Astrocyte (in vitro differentiated cells and primary cell): ENCODE measurements at regions not wholly inside any gene's neighbourhood (a gene's known extent, or its start where the extent isn't known, plus 50 kb on each side); places are given as distances from the start of the nearest gene placed in this dataset.

Source experiments
- DNase-seq: peaks from one replicate; pipeline ENCODE4 v3.0.0-alpha.2; 2010; ENCODE audit warnings: low read depth
- FAIRE-seq: peaks from 2 replicates; lab custom pipeline; 2011; peaks lifted over from hg19 to GRCh38; lab: Jason Lieb, UNC
- H2AFZ ChIP-seq: 2 replicates; pipeline ENCODE4 v1.6.0; 2012; ENCODE audit warnings: low read depth, low read length, inconsistent platforms
- H3K27ac ChIP-seq: 2 replicates; pipeline ENCODE4 v1.5.1; 2011; ENCODE audit warnings: low read depth, low read length, inconsistent platforms
- H3K27me3 ChIP-seq: 2 replicates; pipeline ENCODE4 v1.6.0; 2011; ENCODE audit warnings: low read length, inconsistent platforms; ENCODE audit not compliant: insufficient read depth
- H3K36me3 ChIP-seq: 2 replicates; pipeline ENCODE4 v1.5.1; 2011; ENCODE audit warnings: low read length, inconsistent platforms; ENCODE audit not compliant: insufficient read depth
- H3K4me1 ChIP-seq: 2 replicates; pipeline ENCODE4 v1.5.1; 2011; ENCODE audit warnings: low read length, inconsistent platforms; ENCODE audit not compliant: insufficient read depth
- H3K4me2 ChIP-seq: 2 replicates; pipeline ENCODE4 v1.6.0; 2012; ENCODE audit warnings: low read length, inconsistent platforms
- H3K4me3 ChIP-seq: 2 replicates; pipeline ENCODE4 v1.5.1; 2011; ENCODE audit warnings: low read depth, mild to moderate bottlenecking, low read length, inconsistent platforms; ENCODE audit not compliant: insufficient read depth
- H3K79me2 ChIP-seq: 2 replicates; pipeline ENCODE4 v1.6.0; 2012; ENCODE audit warnings: mild to moderate bottlenecking, low read length, inconsistent platforms; ENCODE audit not compliant: insufficient read depth
- H3K9ac ChIP-seq: 2 replicates; pipeline ENCODE4 v1.6.0; 2012; ENCODE audit warnings: mild to moderate bottlenecking, low read length, inconsistent platforms
- H3K9me3 ChIP-seq: 2 replicates; pipeline ENCODE4 v1.5.1; 2012; ENCODE audit warnings: low read depth, mild to moderate bottlenecking, low read length, inconsistent platforms; ENCODE audit not compliant: insufficient read depth
- H4K20me1 ChIP-seq: 2 replicates; pipeline ENCODE4 v1.6.0; 2012; ENCODE audit warnings: low read length, inconsistent platforms; ENCODE audit not compliant: insufficient read depth
- H3K27ac Mint-ChIP-seq: one replicate; pipeline ENCODE4 v1.8.0; 2021; ENCODE audit warnings: mild to moderate bottlenecking, mixed read lengths; ENCODE audit not compliant: unreplicated experiment
- H3K27me3 Mint-ChIP-seq: one replicate; pipeline ENCODE4 v1.8.0; 2021; ENCODE audit warnings: low read depth, mixed read lengths; ENCODE audit not compliant: unreplicated experiment
- H3K36me3 Mint-ChIP-seq: one replicate; pipeline ENCODE4 v1.8.0; 2021; ENCODE audit warnings: low read depth, mixed read lengths; ENCODE audit not compliant: unreplicated experiment
- H3K4me1 Mint-ChIP-seq: one replicate; pipeline ENCODE4 v1.8.0; 2021; ENCODE audit warnings: low read depth, mixed read lengths; ENCODE audit not compliant: unreplicated experiment
- H3K4me3 Mint-ChIP-seq: one replicate; pipeline ENCODE4 v1.8.0; 2021; ENCODE audit warnings: mild to moderate bottlenecking, moderate library complexity, mixed read lengths; ENCODE audit not compliant: unreplicated experiment
- H3K9me3 Mint-ChIP-seq: one replicate; pipeline ENCODE4 v1.8.0; 2021; ENCODE audit warnings: mild to moderate bottlenecking, mixed read lengths; ENCODE audit not compliant: unreplicated experiment
- CTCF ChIP-seq: IDR thresholded peaks from 2 replicates; pipeline ENCODE4 v1.5.1; 2011; ENCODE audit warnings: low read depth, mild to moderate bottlenecking, inconsistent platforms, low read length, moderate library complexity; ENCODE audit not compliant: insufficient read depth
- EZH2 ChIP-seq: IDR thresholded peaks from 2 replicates; pipeline ENCODE4 v1.6.1; 2012; ENCODE audit warnings: mild to moderate bottlenecking, low read length, inconsistent platforms; ENCODE audit not compliant: insufficient read depth

- H3K27ac ChIP-seq = no peak overlapping the region
- no peaks in the 10 kb centered on the region for H3K27me3 ChIP-seq
- no peak overlapping the region for H2AFZ ChIP-seq
- Mint-ChIP-seq H3K27me3 (no peaks in the 10 kb centered on the region), H3K4me1 (no peaks in the 10 kb centered on the region), H3K9me3 (no peaks in the 10 kb centered on the region), H3K4me3 (no peak overlapping the region), H3K36me3 (no peaks in the 10 kb centered on the region), H3K27ac (no peak overlapping the region)
- no peaks in the 10 kb centered on the region for H3K4me1 ChIP-seq
- no peak overlapping the region for H3K4me2 ChIP-seq
- DNase-seq (no peak), FAIRE-seq (no peak)
- no peaks in the 10 kb centered on the region for H3K79me2 ChIP-seq
- no peak overlapping the region for H3K9ac ChIP-seq
- no peak overlapping the region for H3K4me3 ChIP-seq
- H4K20me1 ChIP-seq = no peaks in the 10 kb centered on the region
- TF ChIP-seq CTCF = no peak
- no peak for TF ChIP-seq EZH2
- H3K36me3 ChIP-seq = no peaks in the 10 kb centered on the region
- H3K9me3 ChIP-seq = no peaks in the 10 kb centered on the region
These were observed 1071.2 kb upstream of the LCORL start for GRCh38 chr4:19092797-19093196.

- Histone ChIP-seq H3K9ac (no peak overlapping the region), H3K4me1 (no peaks in the 10 kb centered on the region), H2AFZ (no peak overlapping the region), H3K27me3 (no peaks in the 10 kb centered on the region), H3K4me3 (no peak overlapping the region), H3K27ac (no peak overlapping the region), H3K4me2 (no peak overlapping the region), H3K79me2 (no peaks in the 10 kb centered on the region), H3K9me3 (no peaks in the 10 kb centered on the region), H3K36me3 (no peaks in the 10 kb centered on the region), H4K20me1 (no peaks in the 10 kb centered on the region)
- Mint-ChIP-seq H3K4me3 (no peak overlapping the region), H3K4me1 (no peaks in the 10 kb centered on the region), H3K36me3 (no peaks in the 10 kb centered on the region), H3K9me3 (no peaks in the 10 kb centered on the region), H3K27ac (no peak overlapping the region), H3K27me3 (no peaks in the 10 kb centered on the region)
- DNase-seq = no peak
- TF ChIP-seq CTCF = no peak
- TF ChIP-seq EZH2 = no peak
- FAIRE-seq = no peak
These were observed 1052.5 kb upstream of the LCORL start for GRCh38 chr4:19074036-19074435.

- no peaks in the 10 kb centered on the region for H3K27me3 ChIP-seq
- no peak overlapping the region for H3K4me3 Mint-ChIP-seq
- TF ChIP-seq EZH2 (no peak), CTCF (no peak)
- H3K4me3 ChIP-seq = no peak overlapping the region
- H3K9ac ChIP-seq = no peak overlapping the region
- H3K27me3 Mint-ChIP-seq = no peaks in the 10 kb centered on the region
- no peak overlapping the region for H3K27ac Mint-ChIP-seq
- no peak overlapping the region for H2AFZ ChIP-seq
- H3K4me1 ChIP-seq = no peaks in the 10 kb centered on the region
- H3K4me2 ChIP-seq = no peak overlapping the region
- H3K36me3 Mint-ChIP-seq = no peaks in the 10 kb centered on the region
- no peak overlapping the region for H3K27ac ChIP-seq
- no peak for DNase-seq
- H3K9me3 Mint-ChIP-seq = peaks cover 11% of the 10 kb centered on the region
- FAIRE-seq = no peak
- no peaks in the 10 kb centered on the region for H3K9me3 ChIP-seq
- H3K4me1 Mint-ChIP-seq = no peaks in the 10 kb centered on the region
- H3K36me3 ChIP-seq = no peaks in the 10 kb centered on the region
- no peaks in the 10 kb centered on the region for H4K20me1 ChIP-seq
- no peaks in the 10 kb centered on the region for H3K79me2 ChIP-seq
These were observed 1042.1 kb upstream of the LCORL start for GRCh38 chr4:19063662-19064061.
